Neural progenitor cell (in vitro differentiated cells): ENCODE measurements at regions not wholly inside any gene's neighbourhood (a gene's known extent, or its start where the extent isn't known, plus 50 kb on each side); places are given as distances from the start of the nearest gene placed in this dataset.
"Not testable (repeated sequence)": the region's sequence is repeated elsewhere in the genome, so short reads cannot be mapped to it uniquely, and the experiment has no call there.

Source experiments
- DNase-seq: peaks from one replicate; pipeline ENCODE4 v3.0.0-alpha.2; 2016; ENCODE audit warnings: low spot score
- H2AFZ ChIP-seq: fragments of 200-600 bp; sonication (generic); replicated peaks from 2 replicates; pipeline ENCODE4 v1.6.1; 2016; ENCODE audit warnings: antibody characterized with exemption
- H3F3A ChIP-seq: fragments of 200-600 bp; sonication (generic); 2 replicates; pipeline ENCODE4 v1.6.1; 2016; ENCODE audit warnings: antibody characterized with exemption, low read depth
- H3K27ac ChIP-seq: fragments of 200-600 bp; sonication (generic); 2 replicates; pipeline ENCODE4 v1.5.1; 2016; ENCODE audit warnings: mild to moderate bottlenecking
- H3K27me3 ChIP-seq: fragments of 200-600 bp; sonication (generic); 2 replicates; pipeline ENCODE4 v1.6.1; 2016; ENCODE audit warnings: mild to moderate bottlenecking, moderate library complexity
- H3K36me3 ChIP-seq: fragments of 200-600 bp; sonication (generic); 2 replicates; pipeline ENCODE4 v1.5.1; 2016
- H3K4me1 ChIP-seq: fragments of 200-600 bp; sonication (generic); 2 replicates; pipeline ENCODE4 v1.6.1; 2016; ENCODE audit warnings: mixed run types
- H3K4me2 ChIP-seq: fragments of 200-600 bp; sonication (generic); 2 replicates; pipeline ENCODE4 v1.6.1; 2016
- H3K4me3 ChIP-seq: fragments of 200-600 bp; sonication (generic); 2 replicates; pipeline ENCODE4 v1.5.1; 2016
- H3K79me2 ChIP-seq: fragments of 200-600 bp; sonication (generic); 2 replicates; pipeline ENCODE4 v1.6.1; 2016; ENCODE audit warnings: low read depth
- H3K9ac ChIP-seq: fragments of 200-600 bp; sonication (generic); 2 replicates; pipeline ENCODE4 v1.6.1; 2016
- H3K9me3 ChIP-seq: fragments of 200-600 bp; sonication (generic); 2 replicates; pipeline ENCODE4 v1.5.1; 2016; ENCODE audit warnings: low read depth
- H4K20me1 ChIP-seq: fragments of 200-600 bp; sonication (generic); 2 replicates; pipeline ENCODE4 v1.6.1; 2016; ENCODE audit warnings: low read depth
- H3K27ac Mint-ChIP-seq: 3 replicates; pipeline ENCODE4 v1.8.0; 2021; ENCODE audit warnings: mixed read lengths
- H3K27me3 Mint-ChIP-seq: 2 replicates; pipeline ENCODE4 v1.8.0; 2022; ENCODE audit warnings: low read depth, mild to moderate bottlenecking, inconsistent platforms, moderate library complexity, mixed read lengths; ENCODE audit not compliant: insufficient read depth
- H3K36me3 Mint-ChIP-seq: 3 replicates; pipeline ENCODE4 v1.8.0; 2021; ENCODE audit warnings: mixed read lengths
- H3K4me1 Mint-ChIP-seq: 3 replicates; pipeline ENCODE4 v1.8.0; 2021; ENCODE audit warnings: mixed read lengths
- H3K4me3 Mint-ChIP-seq: 3 replicates; pipeline ENCODE4 v1.8.0; 2021; ENCODE audit warnings: mild to moderate bottlenecking, moderate library complexity, mixed read lengths
- H3K9me3 Mint-ChIP-seq: 3 replicates; pipeline ENCODE4 v1.8.0; 2020; ENCODE audit warnings: mixed read lengths
- CTCF ChIP-seq: fragments of 200-600 bp; sonication (generic); IDR thresholded peaks from 2 replicates; pipeline ENCODE4 v1.5.1; 2017; ENCODE audit warnings: antibody characterized with exemption, mild to moderate bottlenecking
- EZH2 ChIP-seq: fragments of 200-600 bp; sonication (generic); IDR thresholded peaks from 2 replicates; pipeline ENCODE4 v1.6.1; 2017; ENCODE audit warnings: antibody characterized with exemption, mild to moderate bottlenecking, moderate library complexity
- EZH2phosphoT487 ChIP-seq: fragments of 200-600 bp; sonication (generic); IDR thresholded peaks from 2 replicates; pipeline ENCODE4 v1.6.1; 2017; ENCODE audit warnings: antibody characterized with exemption

GRCh38 chrX:151042842-151043241, 59.7 kb downstream of the HMGB3 start:
- Histone ChIP-seq H3K4me1 (no peaks in the 10 kb centered on the region), H4K20me1 (no peaks in the 10 kb centered on the region), H3K27ac (no peak overlapping the region), H3K79me2 (no peaks in the 10 kb centered on the region), H3K27me3 (no peaks in the 10 kb centered on the region), H3K4me3 (no peak overlapping the region), H3F3A (no peaks in the 10 kb centered on the region), H3K36me3 (no peaks in the 10 kb centered on the region), H3K9me3 (no peaks in the 10 kb centered on the region), H3K9ac (no peak overlapping the region), H3K4me2 (no peak overlapping the region), H2AFZ (no peak overlapping the region)
- TF ChIP-seq EZH2phosphoT487 (no peak), CTCF (no peak), EZH2 (no peak)
- DNase-seq: no peak
- Mint-ChIP-seq H3K27ac (no peak overlapping the region), H3K9me3 (peaks cover 5% of the 10 kb centered on the region), H3K27me3 (peaks cover 2% of the 10 kb centered on the region), H3K4me1 (no peaks in the 10 kb centered on the region), H3K36me3 (no peaks in the 10 kb centered on the region), H3K4me3 (no peak overlapping the region)

- not testable (repeated sequence) for H3K79me2 ChIP-seq, H4K20me1 ChIP-seq, H3K4me3 Mint-ChIP-seq, H3K4me2 ChIP-seq, H3K27me3 Mint-ChIP-seq, H3K9ac ChIP-seq, H3K27ac ChIP-seq, DNase-seq, H3K9me3 ChIP-seq, H3K4me3 ChIP-seq, H3K27me3 ChIP-seq, H3K4me1 ChIP-seq, H3K4me1 Mint-ChIP-seq, H3K27ac Mint-ChIP-seq, H3F3A ChIP-seq, H2AFZ ChIP-seq, H3K9me3 Mint-ChIP-seq, H3K36me3 ChIP-seq, H3K36me3 Mint-ChIP-seq
Measured at GRCh38 chrX:151066373-151066772, 83.2 kb downstream of the HMGB3 start.

DNA sequence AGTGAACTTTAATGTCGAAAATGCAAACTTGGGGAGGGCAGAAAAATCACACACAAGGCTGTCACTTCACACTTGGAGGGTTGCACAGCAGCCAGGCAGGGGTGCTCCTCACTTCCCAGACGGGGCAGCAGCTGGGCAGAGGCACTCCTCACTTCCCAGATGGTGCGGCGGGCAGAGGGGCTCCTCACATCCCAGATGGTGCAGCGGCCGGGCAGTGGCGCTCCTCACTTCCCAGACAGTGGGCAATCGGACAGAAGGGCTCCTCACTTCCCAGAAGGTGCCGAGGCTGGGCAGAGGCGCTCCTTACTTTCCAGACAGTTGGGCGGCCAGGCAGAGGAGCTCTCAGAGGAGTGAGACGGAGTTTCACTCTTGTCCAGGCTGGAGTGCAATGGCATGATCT, 90.6 kb downstream of the HMGB3 start:
- no peak overlapping the region for H3K9ac ChIP-seq
- Mint-ChIP-seq H3K9me3 (no peaks in the 10 kb centered on the region), H3K27me3 (peaks cover 3% of the 10 kb centered on the region), H3K4me3 (no peak overlapping the region), H3K27ac (no peak overlapping the region), H3K36me3 (no peaks in the 10 kb centered on the region), H3K4me1 (no peaks in the 10 kb centered on the region)
- no peaks in the 10 kb centered on the region for H4K20me1 ChIP-seq
- TF ChIP-seq CTCF: no peak
- no peak for TF ChIP-seq EZH2phosphoT487
- no peak for TF ChIP-seq EZH2
- H3K4me2 ChIP-seq: no peak overlapping the region
- H3F3A ChIP-seq: no peaks in the 10 kb centered on the region
- H3K4me3 ChIP-seq: no peak overlapping the region
- no peaks in the 10 kb centered on the region for H3K36me3 ChIP-seq
- H3K4me1 ChIP-seq: no peaks in the 10 kb centered on the region
- no peaks in the 10 kb centered on the region for H3K27me3 ChIP-seq
- H3K79me2 ChIP-seq: no peaks in the 10 kb centered on the region
- DNase-seq: no peak
- no peaks in the 10 kb centered on the region for H3K9me3 ChIP-seq
- no peak overlapping the region for H3K27ac ChIP-seq
- no peak overlapping the region for H2AFZ ChIP-seq

DNA sequence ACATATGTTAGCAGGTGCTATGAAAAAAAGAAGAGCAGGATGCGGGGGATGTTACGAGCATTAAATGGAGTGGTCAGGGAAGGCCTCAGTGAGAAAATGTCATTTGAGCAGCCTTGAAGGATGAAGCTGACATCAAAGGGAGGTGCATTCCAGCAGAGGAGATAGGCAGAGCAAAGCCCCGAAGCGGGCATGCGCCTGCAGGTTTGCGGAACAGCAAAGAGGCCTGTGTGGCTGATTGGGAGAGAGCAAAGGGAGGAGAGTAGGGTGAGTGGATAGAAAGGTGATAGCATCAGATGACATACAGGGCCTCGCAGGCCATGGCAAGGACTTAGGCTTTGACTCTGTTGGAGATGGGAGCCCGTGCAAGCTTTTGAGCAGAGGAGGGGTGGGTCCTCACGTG, 95.4 kb upstream of the GPR50 start:
- H3K27ac Mint-ChIP-seq: no peak overlapping the region

More for the DNA sequence above, 95.4 kb upstream of the GPR50 start:
- Histone ChIP-seq H3K4me3 (no peak overlapping the region), H3K9ac (no peak overlapping the region), H3K36me3 (no peaks in the 10 kb centered on the region), H3K27ac (no peak overlapping the region), H3K4me1 (no peaks in the 10 kb centered on the region), H3K9me3 (no peaks in the 10 kb centered on the region), H3K27me3 (peaks cover 18% of the 10 kb centered on the region), H3K4me2 (no peak overlapping the region), H4K20me1 (no peaks in the 10 kb centered on the region), H3F3A (no peaks in the 10 kb centered on the region), H2AFZ (no peak overlapping the region), H3K79me2 (no peaks in the 10 kb centered on the region)
- no peaks in the 10 kb centered on the region for H3K36me3 Mint-ChIP-seq
- H3K9me3 Mint-ChIP-seq: no peaks in the 10 kb centered on the region
- TF ChIP-seq EZH2: no peak
- no peaks in the 10 kb centered on the region for H3K27me3 Mint-ChIP-seq
- no peak for DNase-seq
- H3K4me1 Mint-ChIP-seq: peaks cover 7% of the 10 kb centered on the region
- no peak overlapping the region for H3K4me3 Mint-ChIP-seq
